Transverse colon (tissue), 4 donors: ENCODE measurements at regions not wholly inside any gene's neighbourhood (a gene's known extent, or its start where the extent isn't known, plus 50 kb on each side); places are given as distances from the start of the nearest gene placed in this dataset.

Experiments used
- DNase-seq: peaks from one replicate; pipeline ENCODE4 v3.0.0-alpha.2; 2019
- H3K27ac ChIP-seq, 4 donors: fragments of 200-600 bp; sonication (generic); 2 replicates each; pipeline ENCODE4 v1.5.1; 2016 to 2018; ENCODE audit warnings: inconsistent platforms in 4 of 4
- H3K27me3 ChIP-seq: fragments of 200-600 bp; sonication (generic); 2 replicates; pipeline ENCODE4 v1.5.1; 2017; ENCODE audit warnings: inconsistent platforms
- H3K36me3 ChIP-seq, 4 donors: fragments of 200-600 bp; sonication (generic); 2 replicates each; pipeline ENCODE4 v1.5.1; 2017 to 2019; ENCODE audit warnings: inconsistent platforms in 4 of 4
- H3K4me1 ChIP-seq, 4 donors: fragments of 200-600 bp; sonication (generic); 2 replicates each; pipeline ENCODE4 v1.5.1; 2017 to 2020; ENCODE audit warnings: inconsistent platforms in 4 of 4
- H3K4me3 ChIP-seq, 4 donors: fragments of 200-600 bp; sonication (generic); 1 replicate in 1 of 4; 2 replicates in 3 of 4; pipeline versions ENCODE4 v1.5.1 to v1.6.1; 2017 to 2019; ENCODE audit warnings: inconsistent platforms in 4 of 4
- H3K9me3 ChIP-seq, 2 donors: fragments of 200-600 bp; sonication (generic); 2 replicates each; pipeline ENCODE4 v1.5.1; 2017 to 2019; ENCODE audit warnings: inconsistent platforms in 2 of 2
- EP300 ChIP-seq: sonication (generic); formaldehyde crosslinking; IDR thresholded peaks from one replicate; pipeline ENCODE4 v1.6.1; 2017; ENCODE audit warnings: antibody characterized with exemption, low read depth
- POLR2A ChIP-seq: fragments of 450-650 bp; IDR thresholded peaks from one replicate; pipeline ENCODE4 v1.6.1; 2016; ENCODE audit warnings: antibody characterized with exemption, mild to moderate bottlenecking, moderate library complexity
- POLR2AphosphoS5 ChIP-seq, 3 donors: sonication (generic); formaldehyde crosslinking; IDR thresholded peaks; one replicate each; pipeline ENCODE4 v1.6.1; 2016; ENCODE audit warnings: antibody characterized with exemption in 3 of 3
- WGBS, 2 donors: methylation state at CpG; one replicate each; pipeline ENCODE4 v1.1.5; 2018; ENCODE audit warnings: low coverage in 1 of 2; 5-methylcytosine and 5-hydroxymethylcytosine counted together
- in situ Hi-C, 4 donors: fragments of 200-750 bp; cut with MboI; loops; one replicate each; pipeline versions ENCODE4 v1.15.0 to v1.15.1; 2017; ENCODE audit warnings: low sequenced_read_pairs in 3 of 4, low pct_ligation_motif_present in 1 of 4, low pct_unique_long_range_greater_than_20kb in 1 of 4
- intact Hi-C: fragments of 100-400 bp; cut with DNase I; formaldehyde crosslinking; loops from one replicate; pipeline ENCODE4 v1.15.1; 2023; ENCODE audit warnings: low total_unique reads
- TF ChIP-seq, protein P1 (sequence below), 5 experiments: fragments of 200-600 bp in 3 of 5; fragments of 450-650 bp in 2 of 5; sonication (generic) in 3 of 5; IDR thresholded peaks; 1 replicate in 2 of 5; 2 replicates in 3 of 5; pipeline ENCODE4 v1.5.1; 2016 to 2017; ENCODE audit warnings: antibody characterized with exemption in 5 of 5, inconsistent platforms in 3 of 5, mild to moderate bottlenecking in 2 of 5, moderate library complexity in 1 of 5

DNA sequence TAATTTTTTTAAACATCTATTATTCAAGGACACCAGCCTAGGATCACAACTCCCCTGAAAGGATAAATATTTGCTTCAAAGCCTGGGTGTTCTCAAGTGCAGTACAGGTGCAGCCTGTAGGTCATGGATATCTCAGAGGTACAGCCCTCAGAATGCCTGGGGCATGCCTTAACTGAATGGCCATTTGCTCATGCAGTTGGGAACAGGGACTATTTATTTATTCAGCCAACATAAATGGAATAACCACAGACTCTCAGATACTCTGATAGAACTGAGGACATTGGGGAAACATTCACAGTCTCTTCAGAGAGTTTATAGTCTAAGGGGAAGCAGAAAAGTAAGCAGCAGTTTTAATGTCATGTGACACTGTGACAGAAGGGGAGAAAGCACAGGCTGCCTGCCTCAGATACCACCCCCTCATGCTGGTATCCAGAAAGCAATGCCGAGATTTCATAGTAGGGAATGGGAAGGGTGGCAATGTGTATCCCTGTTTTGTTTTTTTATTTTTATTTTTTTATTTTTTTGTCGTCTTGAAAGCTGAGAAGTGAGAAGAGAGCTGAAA is 112.6 kb downstream of the MACIR start:
- H3K4me3 ChIP-seq: no peak overlapping the region
- no peak for TF ChIP-seq EP300
- TF ChIP-seq POLR2A: no peak
- TF ChIP-seq, protein P1, sequence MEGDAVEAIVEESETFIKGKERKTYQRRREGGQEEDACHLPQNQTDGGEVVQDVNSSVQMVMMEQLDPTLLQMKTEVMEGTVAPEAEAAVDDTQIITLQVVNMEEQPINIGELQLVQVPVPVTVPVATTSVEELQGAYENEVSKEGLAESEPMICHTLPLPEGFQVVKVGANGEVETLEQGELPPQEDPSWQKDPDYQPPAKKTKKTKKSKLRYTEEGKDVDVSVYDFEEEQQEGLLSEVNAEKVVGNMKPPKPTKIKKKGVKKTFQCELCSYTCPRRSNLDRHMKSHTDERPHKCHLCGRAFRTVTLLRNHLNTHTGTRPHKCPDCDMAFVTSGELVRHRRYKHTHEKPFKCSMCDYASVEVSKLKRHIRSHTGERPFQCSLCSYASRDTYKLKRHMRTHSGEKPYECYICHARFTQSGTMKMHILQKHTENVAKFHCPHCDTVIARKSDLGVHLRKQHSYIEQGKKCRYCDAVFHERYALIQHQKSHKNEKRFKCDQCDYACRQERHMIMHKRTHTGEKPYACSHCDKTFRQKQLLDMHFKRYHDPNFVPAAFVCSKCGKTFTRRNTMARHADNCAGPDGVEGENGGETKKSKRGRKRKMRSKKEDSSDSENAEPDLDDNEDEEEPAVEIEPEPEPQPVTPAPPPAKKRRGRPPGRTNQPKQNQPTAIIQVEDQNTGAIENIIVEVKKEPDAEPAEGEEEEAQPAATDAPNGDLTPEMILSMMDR (IDR thresholded peaks at IDR 0.05): no peak
- no peak for TF ChIP-seq POLR2AphosphoS5 (IDR thresholded peaks at IDR 0.05)
- in situ Hi-C loops (no loop called here), intact Hi-C loops (no loop called here)
- no peaks in the 10 kb centered on the region for H3K27me3 ChIP-seq
- WGBS, 2 donors: 57 to 64% methylated on average over 2 of the region's 2 CpGs
- H3K9me3 ChIP-seq: no peaks in the 10 kb centered on the region
- no peaks in the 10 kb centered on the region for H3K4me1 ChIP-seq
- DNase-seq: no peak
- no peak overlapping the region for H3K27ac ChIP-seq
- H3K36me3 ChIP-seq: no peaks in the 10 kb centered on the region

DNA sequence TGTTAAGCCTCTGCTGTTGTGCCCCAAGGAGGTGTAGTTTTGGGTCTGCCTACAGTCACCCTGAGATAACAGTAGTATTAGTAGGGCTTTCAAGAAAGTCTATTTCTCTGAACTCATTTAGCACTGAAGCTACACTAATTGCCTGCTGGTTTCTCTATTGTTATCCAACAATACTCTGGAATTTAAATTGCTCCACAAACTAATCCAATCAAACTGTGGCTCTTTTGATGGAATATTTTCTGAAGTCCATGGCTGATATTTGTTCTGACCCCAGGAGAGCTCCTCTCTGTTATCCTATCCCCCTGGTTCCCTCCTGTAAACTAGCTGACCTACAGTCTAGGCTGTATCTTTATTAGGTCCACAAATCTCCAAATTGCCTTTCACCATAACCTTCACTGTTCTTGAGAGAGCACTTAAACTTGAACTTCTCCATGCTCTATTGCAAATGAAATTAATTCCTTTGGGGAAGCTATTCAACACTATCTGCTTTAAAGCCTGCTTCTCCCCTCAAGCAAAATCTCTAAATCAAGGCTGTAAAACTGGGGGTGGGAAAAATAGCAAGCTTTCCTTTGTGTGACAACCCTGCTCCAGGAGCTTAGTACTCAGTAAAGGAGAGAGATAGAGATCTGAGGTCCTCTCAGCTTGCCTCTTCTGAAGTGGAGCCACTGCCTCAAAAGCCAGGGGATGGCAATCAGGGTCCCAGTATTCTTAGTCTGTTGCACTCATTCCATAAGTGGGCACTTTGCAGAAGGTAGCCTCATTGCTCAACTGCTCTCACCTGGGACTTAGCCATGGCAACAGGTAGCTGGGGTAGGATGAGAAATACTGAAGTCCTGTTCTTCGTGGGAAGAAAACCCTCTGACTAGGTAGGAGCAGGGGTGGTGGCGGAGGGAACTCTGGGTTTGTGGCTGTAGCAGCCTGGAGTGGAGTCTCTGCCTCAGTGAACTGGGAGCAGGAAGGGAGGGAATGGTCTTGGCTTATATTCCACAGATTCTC is 110.9 kb downstream of the MACIR start:
- intact Hi-C loops (no loop called here), in situ Hi-C loops (no loop called here)

GRCh38 chr5:103367702-103368101 is 109.1 kb downstream of the MACIR start:
- no peak for DNase-seq
- TF ChIP-seq POLR2AphosphoS5 (IDR thresholded peaks at IDR 0.05) (no peak), POLR2A (no peak)
- TF ChIP-seq, protein P1 (IDR thresholded peaks at IDR 0.05): no peak
- H3K36me3 ChIP-seq: no peaks in the 10 kb centered on the region
- H3K27ac ChIP-seq: no peak overlapping the region
- H3K27me3 ChIP-seq: no peaks in the 10 kb centered on the region
- no peaks in the 10 kb centered on the region for H3K4me1 ChIP-seq
- H3K4me3 ChIP-seq: no peak overlapping the region
- intact Hi-C loops (no loop called here), in situ Hi-C loops (no loop called here)
- 29 to 52% methylated on average over 1 to 2 of the region's 2 CpGs for WGBS, 2 donors
- H3K9me3 ChIP-seq: no peaks in the 10 kb centered on the region

More for the DNA sequence above, 110.9 kb downstream of the MACIR start:
- Histone ChIP-seq H3K9me3 (no peaks in the 10 kb centered on the region), H3K4me1 (no peaks in the 10 kb centered on the region), H3K27me3 (no peaks in the 10 kb centered on the region), H3K4me3 (no peak overlapping the region), H3K36me3 (no peaks in the 10 kb centered on the region), H3K27ac (no peak overlapping the region)
- no peak for DNase-seq
- WGBS, 2 donors: 76 to 80% methylated on average over 2 of the region's 2 CpGs
- no peak for TF ChIP-seq POLR2A
- TF ChIP-seq POLR2AphosphoS5 (IDR thresholded peaks at IDR 0.05): no peak
- TF ChIP-seq, protein P1 (IDR thresholded peaks at IDR 0.05): no peak
- no peak for TF ChIP-seq EP300

- WGBS, 2 donors: 85 to 91% methylated on average over 3 to 10 of the region's 10 CpGs
- Histone ChIP-seq H3K36me3 (no peaks in the 10 kb centered on the region), H3K27ac (no peak overlapping the region), H3K27me3 (no peaks in the 10 kb centered on the region), H3K4me1 (no peaks in the 10 kb centered on the region), H3K4me3 (no peak overlapping the region), H3K9me3 (no peaks in the 10 kb centered on the region)
- intact Hi-C loops (no loop called here), in situ Hi-C loops (no loop called here)
- TF ChIP-seq, protein P1 (IDR thresholded peaks at IDR 0.05): no peak
- TF ChIP-seq POLR2A (no peak), POLR2AphosphoS5 (IDR thresholded peaks at IDR 0.05) (no peak), EP300 (no peak)
- no peak for DNase-seq
Measured at GRCh38 chr5:103366918-103367549, 108.5 kb downstream of the MACIR start.
